HG02840 (cell line): ENCODE measurements at regions not wholly inside any gene's neighbourhood (a gene's known extent, or its start where the extent isn't known, plus 50 kb on each side); places are given as distances from the start of the nearest gene placed in this dataset.
"Not testable (repeated sequence)": the region's sequence is repeated elsewhere in the genome, so short reads cannot be mapped to it uniquely, and the experiment has no call there.

Experiments
- ATAC-seq: cut with Tn5 transposase; IDR thresholded peaks from one replicate; pipeline ENCODE4 v1.9.1; 2021; ENCODE audit warnings: mild to moderate bottlenecking, moderate library complexity, moderate number of reproducible peaks; ENCODE audit not compliant: unreplicated experiment, low FRiP score

DNA sequence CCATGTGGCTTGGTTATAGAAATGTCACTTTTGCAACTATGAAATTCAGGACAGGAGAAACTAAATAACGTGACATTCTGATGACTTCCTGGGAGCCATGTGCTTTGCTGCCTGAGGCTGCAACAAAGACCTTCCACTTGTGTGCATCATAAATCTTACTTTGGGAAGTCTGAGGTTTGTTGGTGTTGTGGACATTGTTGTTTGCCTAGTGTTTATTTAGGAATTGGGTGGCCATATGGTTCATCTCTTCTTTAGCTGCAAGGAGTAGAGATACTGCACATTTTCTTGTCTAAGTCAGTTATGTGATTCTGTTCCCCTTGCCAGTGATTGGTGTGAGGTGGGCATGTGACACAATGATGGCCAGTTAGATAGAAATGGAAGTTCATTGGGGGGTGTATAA is 167.3 kb upstream of the SSTR1 start:
- no peak for ATAC-seq

DNA sequence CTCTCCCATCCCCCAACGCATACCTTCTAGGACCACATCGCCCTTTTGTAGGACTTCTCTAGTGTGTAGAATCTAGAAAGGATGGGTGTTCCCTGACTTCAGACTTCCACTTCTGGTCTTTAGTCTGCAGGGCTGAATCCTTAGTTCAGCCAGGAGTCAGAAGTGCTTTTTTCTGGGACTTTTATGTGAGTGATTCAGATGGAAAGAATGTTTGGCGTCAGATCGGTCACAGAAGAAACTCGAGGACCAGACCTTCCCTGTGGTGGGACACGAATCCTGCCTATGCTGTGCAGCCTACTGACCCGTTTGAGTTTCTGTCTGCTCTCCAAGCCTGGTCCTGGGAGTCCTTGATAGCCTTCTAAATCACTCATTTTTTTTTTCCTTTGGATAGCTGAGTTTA is 165.4 kb upstream of the SSTR1 start:
- no peak for ATAC-seq

DNA sequence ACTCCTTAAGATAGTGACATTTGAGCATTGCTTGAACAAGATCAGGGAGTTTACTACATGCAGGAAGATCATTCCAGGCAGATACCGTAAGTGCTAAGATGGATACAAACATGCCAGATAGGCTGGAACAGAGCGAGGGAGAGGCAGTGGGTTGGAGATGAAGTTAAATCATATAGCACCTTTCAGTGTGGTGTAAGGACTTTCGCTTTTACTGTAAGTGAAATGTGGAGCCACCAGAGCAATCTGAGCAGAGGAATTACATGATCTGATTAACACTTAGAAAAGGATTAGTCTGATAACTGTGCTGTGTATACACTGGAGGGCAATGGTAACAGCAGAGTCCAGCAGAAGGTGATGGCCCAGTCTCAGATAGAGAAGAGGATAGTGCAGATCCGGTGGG is 163.0 kb upstream of the SSTR1 start:
- ATAC-seq = no peak

DNA sequence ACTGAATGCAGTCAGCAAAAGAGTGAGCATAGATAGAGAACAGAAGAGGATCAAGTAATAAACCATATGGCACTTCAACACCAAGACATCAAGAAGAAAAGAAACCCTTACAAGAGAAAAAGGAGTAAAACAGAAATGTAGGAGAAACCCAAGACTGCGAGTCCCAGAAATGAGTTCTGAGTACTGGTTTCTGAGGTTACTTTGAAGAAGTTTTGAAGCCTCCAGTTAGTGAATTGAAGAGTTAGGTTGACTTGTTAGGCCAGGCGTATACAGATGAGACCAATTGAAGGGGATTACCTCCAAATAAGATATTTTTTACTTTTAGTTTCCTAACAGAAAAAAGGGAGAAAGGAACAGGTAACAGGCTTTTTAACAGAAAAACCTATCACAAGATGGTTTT is 162.2 kb upstream of the SSTR1 start:
- no peak for ATAC-seq

DNA sequence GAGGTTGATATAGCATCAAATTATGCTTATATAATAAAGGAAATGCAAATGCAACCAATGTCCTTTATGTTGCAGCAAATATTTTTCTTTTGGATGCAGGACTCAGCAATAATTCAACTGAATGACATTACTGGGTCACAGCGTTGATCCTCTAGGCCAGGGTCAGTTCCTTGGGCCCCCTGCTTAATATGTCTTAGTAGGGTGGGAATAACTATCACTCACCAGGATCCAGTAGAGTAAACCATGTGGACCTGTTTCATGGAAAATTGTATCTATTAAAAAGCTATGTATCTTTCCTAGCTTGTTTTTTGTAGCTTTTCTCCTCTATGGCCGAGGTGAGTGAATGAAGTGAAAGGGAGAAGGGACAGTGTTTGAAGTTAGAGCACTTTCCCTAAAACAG is 161.5 kb upstream of the SSTR1 start:
- ATAC-seq = no peak

DNA sequence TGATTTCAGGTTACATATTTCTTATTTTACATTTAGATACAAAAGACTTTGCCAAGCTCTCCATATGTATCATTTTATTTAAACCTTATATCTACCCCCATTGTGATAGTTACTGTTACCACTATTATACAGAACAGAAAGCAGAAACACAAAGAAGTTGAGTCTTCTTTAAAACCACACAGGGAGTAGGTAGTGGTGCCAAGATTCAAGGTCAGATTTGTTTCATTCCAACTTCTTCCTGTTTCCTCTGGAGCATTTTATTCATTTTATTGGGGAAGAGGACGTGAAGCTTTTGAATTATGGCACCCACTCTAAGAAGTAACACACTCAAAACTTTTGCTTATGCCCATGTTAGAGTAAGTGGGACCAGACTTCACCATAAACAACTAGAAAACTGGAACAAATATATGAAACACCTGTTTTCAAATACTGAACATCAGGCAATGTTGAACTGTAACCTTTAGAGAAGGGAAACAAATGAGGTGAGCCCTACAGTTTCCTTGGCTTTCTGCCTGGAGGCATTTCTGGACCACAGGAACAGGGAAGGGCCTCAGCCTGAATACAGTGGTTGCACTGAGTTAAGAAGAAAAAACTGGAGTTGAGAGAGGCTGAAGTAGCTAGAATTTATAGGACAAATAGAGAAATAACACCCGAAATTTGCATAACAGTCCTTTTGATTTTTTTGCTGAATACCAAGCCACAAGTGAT is 160.4 kb upstream of the SSTR1 start:
- ATAC-seq = no peak

DNA sequence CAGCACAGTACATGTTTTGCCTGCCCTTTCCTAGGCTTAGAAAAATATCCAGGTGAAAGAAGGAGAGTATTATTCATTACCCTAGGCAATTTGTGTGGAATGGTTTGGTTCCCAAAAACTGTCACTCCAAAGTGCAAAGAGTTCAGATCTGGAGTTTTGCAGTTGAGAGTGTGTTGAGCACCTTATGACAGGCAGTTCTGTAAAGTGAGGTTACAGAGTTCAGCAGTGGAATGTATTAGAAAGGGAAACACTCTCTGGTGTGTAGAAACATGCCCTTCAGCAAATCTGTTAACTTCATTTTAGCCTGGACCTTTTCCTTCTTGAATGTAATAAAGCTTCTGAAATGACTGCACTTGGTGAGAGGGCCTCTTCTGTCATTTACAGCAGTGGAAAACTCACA is 154.0 kb upstream of the SSTR1 start:
- ATAC-seq = no peak

DNA sequence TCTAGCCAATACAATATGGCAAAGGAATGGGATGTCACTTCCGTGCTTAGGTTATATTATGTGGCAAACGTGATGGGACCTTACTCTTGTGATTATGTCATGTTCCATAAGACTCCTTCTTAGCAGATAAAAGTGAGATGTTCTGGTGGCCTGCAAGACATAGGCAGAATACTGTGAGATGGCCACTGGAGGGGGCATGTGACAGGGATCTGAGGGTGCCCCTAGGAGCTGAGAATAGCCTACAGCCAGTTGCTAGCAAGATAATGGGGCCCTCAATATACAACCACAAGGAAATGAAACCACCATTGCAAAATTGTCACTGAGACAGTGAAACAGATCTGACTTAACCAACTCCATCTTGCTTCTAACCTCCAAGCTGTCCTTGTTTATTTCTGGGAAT is 151.4 kb upstream of the SSTR1 start:
- ATAC-seq = no peak

DNA sequence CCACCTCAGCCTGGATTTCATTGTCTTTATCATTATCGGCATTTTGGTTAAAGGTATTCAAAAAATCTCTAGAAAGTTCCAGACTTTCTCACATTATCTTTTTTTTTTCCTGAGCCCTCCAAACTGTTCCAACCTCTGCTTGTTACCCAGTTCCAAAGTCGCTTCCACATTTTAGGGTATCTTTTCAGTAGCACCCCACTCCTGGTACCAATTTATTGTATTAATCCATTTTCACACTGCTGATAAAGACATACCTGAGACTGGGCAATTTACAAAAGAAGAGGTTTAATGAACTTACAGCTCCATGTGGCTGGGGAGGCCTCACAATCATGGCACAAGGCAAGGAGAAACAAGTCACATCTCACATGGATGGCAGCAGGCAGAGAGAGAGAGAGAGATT is 145.5 kb upstream of the SSTR1 start:
- not testable (repeated sequence) for ATAC-seq

DNA sequence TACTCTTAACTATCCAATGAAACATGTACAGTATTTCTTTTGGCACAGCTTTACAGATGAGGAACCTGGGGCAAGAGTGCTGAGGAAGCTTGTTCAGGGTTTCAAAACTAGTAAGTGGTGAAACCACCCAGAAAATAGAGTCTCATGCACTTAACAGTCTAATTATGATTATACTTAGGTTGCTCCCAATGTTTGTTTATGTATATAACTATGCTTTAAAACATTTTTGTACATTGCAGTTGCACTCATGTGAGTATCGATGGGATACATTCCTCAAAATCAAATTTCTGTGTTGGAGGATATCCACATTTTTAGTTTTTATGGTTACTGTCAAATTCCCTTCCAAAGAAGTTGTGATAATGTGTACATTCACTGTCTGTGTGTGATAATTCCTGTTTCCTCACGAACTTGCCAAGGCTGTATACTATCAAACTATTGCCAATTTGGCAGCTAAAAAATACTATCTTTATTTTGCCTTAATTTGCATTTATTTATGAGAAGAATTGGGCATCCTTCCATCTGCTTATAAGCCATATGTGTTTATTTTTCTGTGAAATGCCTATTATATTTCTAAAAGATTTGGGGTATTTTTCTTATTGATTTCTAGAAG is 143.9 kb upstream of the SSTR1 start:
- ATAC-seq = no peak

DNA sequence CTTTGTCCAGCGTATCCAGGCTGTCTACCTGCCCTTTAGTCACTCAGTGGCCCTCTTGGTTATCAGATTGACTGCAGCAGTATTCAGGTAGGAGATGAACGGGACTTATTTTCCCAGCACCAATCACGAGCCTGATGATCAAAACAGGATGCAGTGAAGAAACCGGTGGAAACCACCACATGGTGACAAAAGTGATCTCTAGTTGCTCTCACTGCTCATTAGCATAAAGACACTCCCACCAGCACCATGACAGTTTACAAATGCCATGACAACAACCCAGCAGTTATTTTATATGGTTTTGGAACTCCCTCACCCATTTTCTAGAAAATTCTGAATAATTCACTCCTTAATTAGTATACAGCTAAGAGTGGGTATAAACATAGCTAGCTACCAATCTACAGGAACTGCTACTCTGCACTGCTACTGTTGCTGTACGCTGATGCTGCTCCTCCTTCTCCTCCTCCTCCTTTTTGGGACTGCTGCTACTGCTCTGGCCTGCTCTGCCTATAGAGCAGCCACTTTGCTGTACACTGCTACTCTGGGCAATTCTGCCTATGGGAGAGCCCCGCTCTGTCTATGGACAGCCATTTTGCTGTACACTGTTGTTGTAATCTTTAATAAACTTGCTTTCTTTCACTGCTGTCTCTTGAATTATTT is 142.5 kb upstream of the SSTR1 start:
- ATAC-seq = no peak

DNA sequence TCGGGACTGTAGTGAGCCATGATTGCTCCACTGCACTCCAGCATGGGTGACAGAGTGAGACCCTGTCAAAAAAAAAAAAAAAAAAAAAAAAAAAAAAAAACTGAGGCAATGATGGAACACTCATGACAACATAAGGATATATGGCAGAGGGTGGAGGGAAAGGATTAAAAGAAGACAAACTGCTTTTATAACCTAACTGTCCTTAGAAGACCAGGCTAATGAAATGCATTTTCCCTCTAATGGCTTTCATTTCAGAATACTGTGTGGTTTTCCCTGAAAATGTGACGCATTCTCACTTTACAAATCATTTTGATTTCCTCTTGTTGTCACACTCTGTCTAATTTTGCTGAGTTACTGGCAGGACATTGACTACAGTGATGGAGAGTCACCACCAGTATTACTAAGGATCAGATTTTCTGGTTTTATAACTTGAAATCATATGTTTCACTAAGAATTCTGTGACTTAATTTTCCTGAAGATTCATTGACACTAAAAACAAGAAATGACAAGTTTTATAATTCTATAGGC is 137.6 kb upstream of the SSTR1 start:
- no peak for ATAC-seq

DNA sequence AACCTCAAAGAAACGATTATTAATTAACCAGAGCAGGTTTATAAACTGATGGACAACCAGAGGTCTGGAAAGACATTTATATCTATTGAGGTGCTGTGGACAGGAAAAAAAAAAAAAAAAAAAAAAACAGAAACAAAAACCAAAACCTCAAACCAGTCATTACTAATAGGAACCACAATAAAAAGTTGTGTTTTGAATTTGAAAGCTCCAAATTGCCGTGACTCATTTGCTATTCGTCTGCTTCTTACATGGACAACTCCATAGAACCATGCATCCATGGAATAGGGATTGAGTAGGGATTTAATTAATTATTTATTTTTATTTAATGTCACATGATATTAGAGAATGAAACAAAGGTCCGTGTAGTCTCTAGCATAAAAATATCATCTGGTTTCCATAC is 134.1 kb upstream of the SSTR1 start:
- no peak for ATAC-seq

DNA sequence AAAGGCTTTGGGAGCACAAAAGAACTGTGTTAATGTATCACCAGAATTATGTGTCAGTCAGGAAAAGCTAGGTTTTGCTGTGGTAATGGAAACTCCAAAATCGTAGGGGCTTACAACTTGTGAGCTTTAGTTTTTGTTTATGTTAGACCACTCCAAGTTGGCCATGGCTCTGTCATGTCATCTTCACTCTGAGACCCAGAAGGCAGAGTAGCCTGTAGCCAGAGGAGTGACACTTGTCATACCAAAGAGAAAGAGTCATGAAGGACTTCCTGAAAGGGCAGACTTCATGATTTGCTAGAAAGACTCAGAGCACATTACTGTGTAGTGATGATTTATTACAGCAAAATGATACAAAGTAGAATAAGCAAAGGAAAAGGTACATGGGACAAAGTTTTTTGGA is 133.6 kb upstream of the SSTR1 start:
- ATAC-seq = no peak

DNA sequence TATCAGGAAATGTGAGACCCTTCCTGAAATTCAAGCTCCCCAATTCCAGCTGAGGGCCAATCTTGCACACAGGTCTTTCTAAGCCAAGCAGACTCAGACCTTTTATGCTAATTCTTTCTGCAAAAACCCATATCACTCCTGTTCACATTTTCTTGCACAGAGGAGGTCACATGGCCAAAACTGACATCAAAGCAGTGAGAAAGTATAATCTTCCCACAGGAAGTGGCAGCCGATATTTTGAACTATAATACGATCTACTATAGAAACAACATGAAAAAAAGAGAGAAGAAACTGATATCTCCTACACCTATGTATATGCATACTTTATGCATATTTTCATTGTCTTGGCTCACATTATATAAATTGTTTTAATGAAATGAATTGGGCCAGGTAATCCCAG is 132.9 kb upstream of the SSTR1 start:
- ATAC-seq = no peak

DNA sequence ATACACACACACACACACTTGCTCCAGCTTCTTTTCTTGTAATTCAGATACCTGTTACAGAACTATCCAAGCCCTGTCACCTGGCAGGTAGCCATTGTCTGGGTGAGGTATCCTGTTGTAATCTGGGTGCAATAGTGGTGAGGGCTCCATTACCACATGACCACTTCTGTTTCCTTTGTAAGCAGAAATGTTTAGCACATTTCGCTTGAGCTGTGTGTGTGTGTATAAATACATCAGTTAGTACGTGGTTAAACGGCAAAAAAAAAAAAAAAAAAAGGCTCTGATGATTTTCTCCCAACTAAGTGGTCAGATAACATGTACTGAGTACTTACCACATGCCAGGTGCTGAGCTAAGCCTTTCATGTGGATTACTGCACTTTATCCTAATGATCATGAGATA is 129.3 kb upstream of the SSTR1 start:
- ATAC-seq = no peak

DNA sequence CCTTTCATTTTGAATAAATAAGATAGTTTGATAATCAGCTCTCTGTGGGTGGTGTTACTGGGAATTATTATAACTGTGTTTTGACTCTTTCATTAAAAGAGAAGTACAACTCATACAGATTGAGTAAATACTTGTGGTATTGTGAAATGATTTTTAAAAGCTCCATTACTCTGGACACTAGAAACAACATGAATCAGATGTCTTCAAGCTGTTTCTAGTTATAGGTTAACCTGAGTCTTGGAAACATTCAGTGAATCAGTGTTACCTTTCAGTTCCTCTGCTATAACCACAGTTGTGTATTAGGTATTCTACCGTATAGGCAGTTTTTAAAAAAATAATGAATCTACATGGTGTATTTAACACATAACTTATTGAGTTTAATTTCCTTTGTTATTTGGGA is 128.4 kb upstream of the SSTR1 start:
- peak; percentile 95 for ATAC-seq

DNA sequence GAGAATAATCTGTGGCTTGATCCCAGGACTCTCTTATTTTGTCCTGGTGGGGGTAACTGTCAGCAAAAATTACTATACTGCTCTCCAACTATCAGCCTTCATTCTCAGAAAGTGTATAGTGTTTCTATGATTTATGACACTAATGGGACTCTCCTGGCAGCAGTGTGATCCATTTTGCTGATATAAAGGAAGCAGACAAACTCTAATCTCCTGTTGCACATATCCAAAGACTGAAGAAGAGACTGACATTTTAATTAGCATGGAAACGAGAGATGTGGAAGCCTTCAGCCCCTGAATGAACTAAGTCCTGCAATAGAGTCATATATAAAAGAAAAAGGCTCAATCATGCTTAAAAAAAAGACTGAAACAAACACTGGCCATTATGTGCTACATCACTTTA is 127.8 kb upstream of the SSTR1 start:
- no peak for ATAC-seq

DNA sequence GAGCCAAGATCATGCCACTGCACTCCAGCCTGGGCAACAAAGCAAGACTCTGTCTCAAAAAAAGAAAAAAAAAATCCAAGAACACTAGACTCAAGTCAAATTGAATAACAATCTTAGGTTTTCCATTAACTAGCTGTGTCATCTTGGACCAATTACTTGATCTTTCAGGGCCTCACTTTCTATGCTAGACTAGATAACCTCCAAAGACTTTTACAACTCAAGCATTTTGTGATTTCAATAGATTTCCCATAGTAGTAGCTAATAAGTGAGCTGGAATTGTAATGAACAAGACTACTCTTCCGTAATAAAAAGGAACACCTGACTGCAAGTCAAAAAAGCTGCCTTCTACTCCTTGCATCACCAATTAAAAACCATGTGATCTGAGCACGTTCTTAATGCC is 127.0 kb upstream of the SSTR1 start:
- ATAC-seq = no peak

DNA sequence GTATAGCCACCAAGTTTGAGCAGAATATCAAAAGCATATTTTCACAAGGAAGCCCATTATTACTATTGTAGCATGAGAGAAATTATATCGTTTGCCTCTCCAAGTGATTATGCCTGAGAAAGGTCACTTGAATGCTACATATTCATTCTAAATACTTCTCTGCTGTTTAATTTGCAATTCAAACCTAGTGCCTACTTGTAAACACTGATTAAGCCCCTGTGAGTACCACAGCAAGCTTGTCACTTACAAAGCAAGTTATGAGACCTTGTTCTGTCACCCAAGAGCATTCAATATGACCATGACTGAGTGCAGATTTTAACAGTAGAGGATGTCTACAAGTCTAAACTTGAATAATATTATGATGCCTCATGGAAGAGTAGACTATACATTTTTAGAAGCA is 124.7 kb upstream of the SSTR1 start:
- ATAC-seq = no peak

DNA sequence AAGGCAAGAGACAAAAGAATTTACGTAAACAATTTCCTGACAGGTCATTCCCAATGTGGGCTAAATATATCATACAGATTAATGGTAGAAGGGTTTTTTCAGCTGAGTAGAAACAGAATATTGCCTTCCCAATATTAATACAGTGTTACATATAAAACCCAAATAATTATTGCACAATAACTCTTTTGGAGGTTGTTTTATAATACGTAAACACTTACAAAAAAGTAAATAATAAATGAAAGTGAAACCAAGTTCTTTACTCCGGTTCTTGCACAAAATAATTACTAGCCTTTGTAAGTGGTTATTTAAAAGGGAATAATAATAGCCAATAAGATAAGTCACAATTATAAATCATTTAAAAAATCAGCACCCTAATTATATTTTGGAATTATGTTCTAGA is 118.6 kb upstream of the SSTR1 start:
- ATAC-seq = no peak

DNA sequence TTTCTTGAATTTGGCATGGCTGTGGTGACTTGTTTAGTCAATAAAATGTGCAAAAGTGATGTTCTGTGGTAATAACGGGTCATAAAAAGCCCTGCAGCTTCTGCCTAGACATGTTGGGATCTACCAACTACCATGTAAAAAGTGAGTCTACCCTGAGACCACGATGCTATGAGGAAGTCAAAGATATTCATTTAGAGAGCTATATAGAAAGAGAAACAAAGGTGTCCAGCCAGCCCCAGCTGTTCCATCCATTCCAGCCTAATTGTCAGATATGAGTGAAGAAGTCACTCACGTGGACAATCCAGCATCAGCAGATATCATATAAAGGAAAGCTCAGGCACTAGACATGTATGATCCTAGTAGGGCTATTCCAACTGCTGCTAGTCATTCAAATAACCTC is 117.2 kb upstream of the SSTR1 start:
- ATAC-seq = no peak
